WTC11 (cell line): ENCODE measurements at regions not wholly inside any gene's neighbourhood (a gene's known extent, or its start where the extent isn't known, plus 50 kb on each side); places are given as distances from the start of the nearest gene placed in this dataset.

ENCODE experiments used
- CTCF ChIP-seq: fragments of 200-600 bp; IDR thresholded peaks from 2 replicates; pipeline ENCODE4 v1.8.0; 2022; ENCODE audit warnings: antibody characterized with exemption
- SP1 ChIP-seq: sonication (generic); formaldehyde crosslinking; conservative IDR thresholded peaks from 2 replicates; pipeline ENCODE4 v1.8.1; 2022; ENCODE audit warnings: missing genetic modification reagents
- ZNF232 ChIP-seq: sonication (generic); formaldehyde crosslinking; IDR thresholded peaks from 2 replicates; pipeline ENCODE4 v1.8.0; 2022; ENCODE audit warnings: mild to moderate bottlenecking, missing genetic modification reagents
- ZNF317 ChIP-seq: sonication (generic); formaldehyde crosslinking; IDR thresholded peaks from 2 replicates; pipeline ENCODE4 v1.8.1; 2023; ENCODE audit warnings: low read depth, mild to moderate bottlenecking, moderate library complexity, missing genetic modification reagents, borderline replicate concordance

- TF ChIP-seq CTCF (no peak), ZNF232 (CRISPR knock-in tag) (no peak), ZNF317 (CRISPR knock-in tag) (no peak), SP1 (CRISPR knock-in tag) (no peak)
These were observed 476.7 kb downstream of the NOVA1 start for GRCh38 chr14:26121181-26121580.
